Ecto neural progenitor cell (in vitro differentiated cells): ENCODE measurements at regions not wholly inside any gene's neighbourhood (a gene's known extent, or its start where the extent isn't known, plus 50 kb on each side); places are given as distances from the start of the nearest gene placed in this dataset.

Source experiments
- DNase-seq: peaks from one replicate; pipeline ENCODE4 v3.0.0-alpha.2; 2018; ENCODE audit warnings: low spot score

- DNase-seq, result no peak
Measured at GRCh38 chr4:66693694-66694093, 851.6 kb downstream of the CENPC start.

GRCh38 chr4:66691101-66691500 is 854.2 kb downstream of the CENPC start:
- DNase-seq, result no peak

GRCh38 chr4:66688674-66689073 is 856.6 kb downstream of the CENPC start:
- DNase-seq, result no peak

- no peak for DNase-seq
Measured at GRCh38 chr4:66687459-66687858, 857.8 kb downstream of the CENPC start.

GRCh38 chr4:66681962-66682361 is 863.3 kb downstream of the CENPC start:
- no peak for DNase-seq

GRCh38 chr4:66667249-66667648 is 878.1 kb downstream of the CENPC start:
- no peak for DNase-seq

GRCh38 chr4:66662620-66663019 is 882.7 kb downstream of the CENPC start:
- DNase-seq, result no peak

- no peak for DNase-seq
Measured at GRCh38 chr4:66658809-66659208, 886.5 kb downstream of the CENPC start.

- DNase-seq, result no peak
Measured at GRCh38 chr4:66655505-66655904, 889.8 kb downstream of the CENPC start.

GRCh38 chr4:66653937-66654336 is 891.4 kb downstream of the CENPC start:
- no peak for DNase-seq

- no peak for DNase-seq
Measured at GRCh38 chr4:66649236-66649635, 896.1 kb downstream of the CENPC start.

- DNase-seq, result no peak
Measured at GRCh38 chr4:66647926-66648325, 897.4 kb downstream of the CENPC start.

- DNase-seq, result no peak
Measured at GRCh38 chr4:66647476-66647875, 897.8 kb downstream of the CENPC start.

- DNase-seq, result no peak
Measured at GRCh38 chr4:66640233-66640990, 904.9 kb downstream of the CENPC start.

- no peak for DNase-seq
Measured at GRCh38 chr4:66639361-66639760, 905.9 kb downstream of the CENPC start.

- DNase-seq, result no peak
Measured at GRCh38 chr4:66636349-66636748, 909.0 kb downstream of the CENPC start.

- no peak for DNase-seq
Measured at GRCh38 chr4:66633477-66633876, 911.8 kb downstream of the CENPC start.

- DNase-seq, result no peak
Measured at GRCh38 chr4:66629927-66630326, 915.4 kb downstream of the CENPC start.

GRCh38 chr4:66628146-66628545 is 917.2 kb downstream of the CENPC start:
- no peak for DNase-seq

- no peak for DNase-seq
Measured at GRCh38 chr4:66625480-66625879, 919.8 kb downstream of the CENPC start.

GRCh38 chr4:66613591-66613990 is 931.7 kb downstream of the CENPC start:
- no peak for DNase-seq

- no peak for DNase-seq
Measured at GRCh38 chr4:66609014-66609413, 936.3 kb downstream of the CENPC start.

- DNase-seq, result no peak
Measured at GRCh38 chr4:66606908-66607307, 936.6 kb upstream of the EPHA5 start.

GRCh38 chr4:66606215-66606614 is 935.9 kb upstream of the EPHA5 start:
- no peak for DNase-seq
